ENCODE measurements at regions not wholly inside any gene's neighbourhood (a gene's known extent, or its start where the extent isn't known, plus 50 kb on each side); places are given as distances from the start of the nearest gene placed in this dataset.

DNA sequence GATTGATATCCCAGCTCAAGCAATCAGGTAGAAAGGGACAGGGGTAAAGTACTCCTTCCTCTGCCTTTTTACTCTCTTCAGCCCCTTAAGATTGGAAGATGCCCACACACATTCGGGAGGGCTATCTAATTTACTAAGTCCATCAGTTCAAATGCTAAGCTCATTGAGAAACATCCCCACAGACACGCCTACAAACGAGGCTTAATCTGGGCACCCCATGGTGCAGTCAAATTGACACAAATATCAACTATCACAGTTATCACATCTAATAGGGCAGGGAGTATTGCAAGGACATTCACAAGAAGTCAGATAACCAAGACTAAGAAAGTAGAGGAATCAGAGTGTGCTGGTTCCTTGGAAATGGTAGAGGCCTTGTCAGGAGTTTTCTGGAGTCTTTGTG, 437.8 kb upstream of the AZI2 start:
- Histone ChIP-seq H3K9me3 (ENCODE audit: insufficient read depth in 2 of 2, low read depth in 1 of 2, low read length in 1 of 2) (no peaks in the 10 kb centered on the region), H3K14ac (ENCODE audit: insufficient read length) (no peak overlapping the region), H3K23ac (ENCODE audit: insufficient read length) (no peak overlapping the region), H3K4me2 (ENCODE audit: insufficient read depth in 1 of 2, low read depth in 2 of 2, low read length in 2 of 2) (no peak overlapping the region), H2BK12ac (ENCODE audit: low read depth, low read length) (no peak overlapping the region), H4K20me1 (replicated peaks in 1 of 2; ENCODE audit: control insufficient read depth in 1 of 2, insufficient read depth in 2 of 2, low read length in 2 of 2) (no peaks in the 10 kb centered on the region), H3K9ac (replicated peaks in 1 of 4; ENCODE audit: extremely low read depth in 1 of 4, low read depth in 3 of 4, low read length in 3 of 4) (no peak overlapping the region), H2BK120ac (replicated peaks; ENCODE audit: low read depth, low read length) (no peak overlapping the region), H2BK5ac (ENCODE audit: low read depth, low read length) (no peak overlapping the region), H3K27ac (ENCODE audit: low read depth, low read length) (no peak overlapping the region), H4K91ac (replicated peaks; ENCODE audit: insufficient read length, low read length) (no peak overlapping the region), H2AFZ (ENCODE audit: low read length) (no peak overlapping the region), H3K4me1 (replicated peaks in 1 of 4; ENCODE audit: control insufficient read depth in 3 of 4, insufficient read depth in 4 of 4, low read length in 3 of 4) (no peaks in the 10 kb centered on the region), H3K79me1 (ENCODE audit: low read depth, low read length) (no peaks in the 10 kb centered on the region), H3K4me3 (ENCODE audit: extremely low read depth in 1 of 4, insufficient read depth in 2 of 4, low read depth in 3 of 4, low read length in 4 of 4) (no peak overlapping the region), H3K79me2 (ENCODE audit: control insufficient read depth in 1 of 2, insufficient read depth in 2 of 2, low read length in 2 of 2) (no peaks in the 10 kb centered on the region), H3K27me3 (replicated peaks in 1 of 4; ENCODE audit: control insufficient read depth in 3 of 4, extremely low read depth in 1 of 4, insufficient read depth in 3 of 4, low read length in 3 of 4) (no peaks in the 10 kb centered on the region), H3K18ac (ENCODE audit: extremely low read depth, low read length) (no peak overlapping the region), H4K8ac (ENCODE audit: extremely low read depth, insufficient read depth, low read length) (no peak overlapping the region), H2BK15ac (ENCODE audit: low read length) (no peak overlapping the region), H3K36me3 (ENCODE audit: control insufficient read depth in 2 of 4, insufficient read depth in 4 of 4, low read length in 3 of 4) (no peaks in the 10 kb centered on the region), H4K5ac (ENCODE audit: insufficient read length, low read depth, low read length) (no peak overlapping the region), H2BK20ac (ENCODE audit: low read length) (no peak overlapping the region), H3K56ac (replicated peaks; ENCODE audit: insufficient read length, low read depth, low read length) (no peak overlapping the region), H3K4ac (replicated peaks; ENCODE audit: insufficient read length, low read depth, low read length) (no peak overlapping the region), H2AK5ac (ENCODE audit: low read depth, low read length) (no peak overlapping the region), H3K23me2 (ENCODE audit: low read depth, low read length) (no peaks in the 10 kb centered on the region; the same call in 1 of the 2 replicates)
- ChIA-PET CTCF (ENCODE audit: partially characterized antibody) (interaction anchor here (0.5 kb wide), 1 partner anchor 104 kb away, joined by 3 read pairs; no protein-coding TSS in a partner anchor), POLR2A (ENCODE audit: partially characterized antibody) (no interaction called here)
- DNase-seq (ENCODE audit: low read depth in 1 of 2, low spot score in 2 of 2) (no peak), FAIRE-seq (no peak)
- no peak for TF ChIP-seq SIX5 (IDR thresholded peaks at IDR 0.05; ENCODE audit: low read depth, low read length)
- WGBS, 2 experiments (ENCODE audit: extremely low coverage in 1 of 2, insufficient coverage in 1 of 2, insufficient read length in 1 of 2, insufficient replicate concordance in 2 of 2, low coverage in 1 of 2, low lambda C conversion rate in 2 of 2, missing lambda C conversion rate in 1 of 2) = 80% methylated on average over 3 of the region's 3 CpGs; no CpG with 5 or more reads in 1 of the 2 experiments

Measured in H1 (cell line).